Kidney tubule cell (primary cell): ENCODE measurements at regions not wholly inside any gene's neighbourhood (a gene's known extent, or its start where the extent isn't known, plus 50 kb on each side); places are given as distances from the start of the nearest gene placed in this dataset.

Experiments used
- DNase-seq: peaks from one replicate; pipeline ENCODE4 v3.0.0-alpha.2; 2018; ENCODE audit warnings: low spot score

- DNase-seq, result no peak
Measured at GRCh38 chr3:167188592-167188991, 191.5 kb downstream of the ZBBX start.

GRCh38 chr3:167187221-167187620 lies 192.9 kb downstream of the ZBBX start:
- no peak for DNase-seq

- DNase-seq, result peak; percentile 2
Measured at GRCh38 chr3:167184511-167184910, 195.6 kb downstream of the ZBBX start.

DNA sequence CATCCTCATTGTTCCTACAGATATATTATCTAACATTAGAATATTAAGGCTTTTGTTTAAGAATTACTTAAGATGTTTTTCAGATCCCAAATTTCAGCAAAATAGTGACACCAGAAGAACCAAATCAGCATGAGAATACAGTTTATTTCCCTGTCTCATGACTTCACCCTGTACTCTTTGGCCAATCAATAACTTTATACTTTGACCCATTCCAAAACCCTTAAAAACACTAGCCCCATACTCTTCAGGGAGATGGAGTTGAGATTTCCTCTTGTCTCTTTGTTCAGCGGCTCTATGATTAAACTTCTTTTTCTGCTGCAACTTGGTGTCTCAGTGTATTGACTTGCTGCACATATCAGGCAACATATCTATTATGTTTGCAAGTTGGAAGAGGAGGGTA lies 207.7 kb downstream of the ZBBX start:
- no peak for DNase-seq

- DNase-seq, result no peak
Measured at GRCh38 chr3:167167491-167167890, 212.6 kb downstream of the ZBBX start.

GRCh38 chr3:167166594-167167253 lies 213.4 kb downstream of the ZBBX start:
- no peak for DNase-seq

GRCh38 chr3:167166012-167166411 lies 214.1 kb downstream of the ZBBX start:
- peak; percentile 35 for DNase-seq

GRCh38 chr3:167163580-167163979 lies 216.5 kb downstream of the ZBBX start:
- no peak for DNase-seq

DNA sequence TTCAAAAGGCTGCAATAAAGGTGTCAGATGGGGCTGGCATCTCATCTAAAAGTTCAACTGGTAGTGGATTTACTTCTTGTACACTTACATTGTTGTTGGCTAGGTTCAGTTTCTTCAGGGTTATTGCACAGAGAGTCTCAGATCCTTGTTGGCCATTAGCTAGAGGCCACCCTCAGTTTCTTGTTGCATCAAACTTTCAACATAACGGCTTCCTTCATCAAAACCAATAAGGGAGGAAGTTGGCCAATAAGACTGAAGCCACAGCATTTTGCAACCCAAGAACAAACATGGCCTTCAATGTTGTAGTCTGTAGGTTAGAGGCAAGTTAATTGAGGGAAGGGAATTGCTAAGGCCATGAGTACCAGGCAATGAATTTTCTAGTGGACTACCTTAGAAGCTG lies 218.0 kb downstream of the ZBBX start:
- DNase-seq, result no peak

GRCh38 chr3:167160781-167161180 lies 219.3 kb downstream of the ZBBX start:
- no peak for DNase-seq

DNA sequence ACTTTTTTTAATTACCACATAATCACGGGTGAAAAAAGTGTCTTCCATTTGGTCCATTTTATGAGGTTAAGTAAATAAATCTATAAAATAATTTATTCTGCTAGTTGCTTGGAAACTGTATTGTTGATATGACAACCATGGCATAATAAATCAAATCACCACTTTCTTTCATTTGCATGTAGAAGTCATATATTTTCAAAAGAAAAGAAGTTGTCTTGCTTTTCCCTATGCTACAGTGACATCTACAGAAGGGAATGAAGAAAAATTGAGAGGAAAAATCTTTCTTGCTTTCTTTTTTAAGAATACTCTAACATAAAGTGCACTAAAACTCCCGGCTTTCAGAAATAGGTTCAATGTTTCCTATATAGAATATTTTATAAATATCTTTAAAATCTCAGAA lies 228.5 kb downstream of the ZBBX start:
- no peak for DNase-seq

GRCh38 chr3:167148136-167148535 lies 232.0 kb downstream of the ZBBX start:
- no peak for DNase-seq

DNA sequence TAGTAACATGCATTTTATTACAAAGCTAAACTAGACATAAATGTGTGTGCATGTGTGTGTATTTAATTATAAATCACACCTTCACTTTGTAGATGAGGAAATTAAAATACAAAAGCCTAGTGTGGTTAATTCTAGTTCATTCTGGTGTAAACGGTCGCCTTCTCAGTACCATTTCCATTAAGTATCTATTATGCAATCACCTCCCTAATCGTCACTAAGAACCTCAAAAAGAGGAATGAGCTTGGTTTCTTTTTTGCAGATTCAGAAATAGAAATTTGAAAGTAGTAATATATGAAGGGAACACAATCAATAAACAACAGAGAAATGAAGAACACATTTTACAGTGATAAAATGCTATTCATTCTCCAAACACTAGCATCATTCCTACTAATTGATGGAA lies 233.2 kb downstream of the ZBBX start:
- no peak for DNase-seq

DNA sequence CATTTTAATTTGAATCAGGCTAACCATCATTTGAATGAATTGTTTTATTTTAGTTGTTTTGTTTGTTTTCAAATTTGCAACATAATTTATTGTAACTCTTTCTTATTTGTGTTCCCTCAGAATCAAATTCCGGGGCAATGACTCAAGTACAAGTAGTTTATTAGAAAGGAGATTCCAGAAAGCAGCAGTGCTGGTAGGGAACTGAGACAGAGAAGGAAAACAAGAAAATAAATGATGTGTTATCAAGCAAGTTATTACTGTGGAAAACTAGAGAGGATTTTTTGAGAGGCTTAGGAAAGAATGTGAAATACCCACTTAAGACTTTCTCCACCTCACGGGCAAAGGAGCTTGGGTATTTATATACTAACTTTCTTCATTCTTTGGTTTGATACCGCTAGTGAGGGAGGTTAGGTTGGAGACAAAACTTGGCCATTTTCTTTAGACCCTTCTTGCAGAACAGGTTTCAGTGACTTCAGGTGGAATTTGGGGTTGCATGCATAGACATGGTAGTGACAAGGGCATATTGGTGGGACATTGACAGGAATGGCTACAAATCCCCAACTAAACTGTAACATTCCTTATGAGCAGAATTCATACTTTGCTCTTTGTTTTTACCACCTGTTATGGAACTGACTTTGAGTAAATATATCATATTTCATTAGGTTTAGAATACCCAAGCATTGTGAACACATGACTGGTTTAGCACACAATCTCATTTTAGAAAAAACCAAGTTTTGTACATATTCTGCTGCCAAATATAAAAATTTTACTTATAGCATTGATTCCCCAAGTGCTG lies 254.3 kb downstream of the ZBBX start:
- DNase-seq, result no peak

DNA sequence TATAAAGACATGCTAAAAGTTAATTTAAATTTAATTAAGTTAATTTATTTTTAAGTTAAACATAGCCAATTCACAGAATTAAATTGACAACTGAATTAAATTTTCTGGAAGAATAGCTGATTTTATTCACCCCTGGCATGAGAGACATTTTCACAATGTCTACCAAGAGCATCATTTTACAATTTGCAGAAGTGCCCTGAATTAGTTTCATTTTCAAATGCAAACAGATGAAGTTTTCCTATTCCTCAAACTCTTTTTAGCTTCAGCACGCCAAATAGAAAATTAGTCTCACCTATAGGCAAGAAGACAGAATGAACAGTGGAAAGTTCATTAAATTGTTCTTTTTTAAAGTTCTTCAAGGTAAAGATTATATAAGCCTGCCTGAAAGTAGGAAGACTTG lies 259.3 kb downstream of the ZBBX start:
- no peak for DNase-seq

DNA sequence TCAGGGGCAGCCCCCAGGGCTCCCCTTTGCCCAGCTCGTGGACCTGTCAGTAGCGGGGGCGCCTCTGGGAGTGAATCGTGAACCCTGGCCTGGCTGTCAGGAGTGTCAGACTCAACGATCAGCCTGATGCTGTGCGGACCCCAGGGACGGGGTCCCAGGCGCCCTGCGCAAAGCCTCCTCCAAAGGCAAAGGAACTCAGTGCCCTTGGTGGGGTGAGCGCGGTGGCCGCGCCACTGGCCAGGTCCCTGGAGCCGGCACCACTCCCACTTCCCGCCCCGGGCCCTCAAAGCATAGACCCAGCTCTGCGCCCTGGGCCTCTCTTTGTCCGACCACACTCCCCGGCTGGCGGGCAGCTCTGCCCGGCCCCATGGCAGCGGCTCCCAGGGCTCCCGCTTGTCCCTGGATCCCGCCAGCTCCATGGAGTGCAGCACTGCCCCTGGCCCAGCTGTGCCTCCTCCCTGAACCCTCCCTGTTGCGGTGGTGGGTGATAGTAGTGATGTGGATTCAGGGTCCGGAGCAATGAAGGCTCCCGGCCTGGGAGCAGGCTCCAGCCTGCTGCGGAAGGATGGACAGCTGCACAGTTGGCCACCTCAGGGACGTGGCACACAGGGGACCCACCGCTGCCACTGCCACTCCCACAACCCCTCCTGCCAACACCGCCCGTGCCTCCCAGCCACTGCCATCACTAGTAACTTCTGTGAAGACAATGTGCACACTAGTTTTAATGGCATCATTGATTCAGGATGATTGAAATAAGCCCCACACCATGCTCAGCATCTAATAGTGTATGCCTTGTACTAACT lies 263.8 kb downstream of the ZBBX start:
- no peak for DNase-seq

GRCh38 chr3:167115331-167115934 lies 264.7 kb downstream of the ZBBX start:
- no peak for DNase-seq

- no peak for DNase-seq
Measured at GRCh38 chr3:167114619-167115018, 265.5 kb downstream of the ZBBX start.

DNA sequence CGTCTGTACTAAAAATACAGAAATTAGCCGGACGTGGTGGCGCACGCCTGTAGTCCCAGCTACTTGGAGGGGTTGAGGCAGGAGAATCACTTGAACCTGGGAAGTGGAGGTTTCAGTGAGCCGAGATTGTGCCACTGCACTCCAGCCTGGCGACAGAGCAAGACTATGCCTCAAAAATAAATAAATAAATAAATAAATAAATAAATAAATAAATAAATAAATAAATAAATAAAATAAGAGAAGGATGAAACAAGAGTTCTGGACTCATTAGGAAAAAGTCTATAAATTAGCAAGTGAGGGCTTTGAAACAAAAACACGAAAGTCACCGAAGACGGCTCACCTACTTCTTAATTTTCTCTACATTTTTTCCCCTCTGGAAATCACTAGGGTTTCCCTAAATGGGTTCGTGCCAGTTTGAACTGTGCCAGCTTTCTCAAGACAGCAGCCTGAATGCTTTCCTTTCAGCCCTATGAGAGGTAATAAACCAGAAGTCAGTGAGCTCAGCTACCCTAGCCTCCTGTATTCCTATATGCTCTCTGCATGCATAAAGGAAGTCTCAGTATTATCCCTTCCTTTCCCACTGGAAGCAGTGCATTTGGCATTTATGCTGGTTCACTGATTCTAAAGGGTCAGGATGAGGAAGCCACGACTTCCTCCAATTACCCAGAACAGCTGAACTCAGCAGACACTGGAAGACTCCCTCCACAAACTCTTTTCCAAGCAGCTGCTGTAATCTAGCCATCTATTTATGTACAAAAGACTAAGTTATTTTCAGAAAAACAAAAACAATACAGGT lies 266.9 kb downstream of the ZBBX start:
- no peak for DNase-seq

DNA sequence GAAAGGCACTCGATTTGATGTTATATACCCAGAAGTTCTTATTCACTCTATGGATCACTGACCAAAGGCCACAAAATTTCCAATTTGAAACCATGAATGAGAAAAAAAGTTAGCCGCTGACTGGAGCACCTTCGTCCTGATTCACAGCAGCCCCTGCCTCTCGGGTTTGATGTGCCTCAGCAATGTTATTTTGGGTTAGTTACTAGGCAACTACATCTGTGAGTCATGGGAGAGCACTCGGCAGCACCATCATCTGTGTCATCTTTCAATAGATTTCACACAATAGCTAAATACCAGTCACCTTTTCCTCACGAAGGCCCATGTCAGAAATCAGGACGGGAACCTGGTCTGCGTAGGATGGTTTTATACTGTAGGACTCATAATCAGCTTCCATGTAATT lies 269.2 kb downstream of the ZBBX start:
- DNase-seq, result peak; percentile 66

DNA sequence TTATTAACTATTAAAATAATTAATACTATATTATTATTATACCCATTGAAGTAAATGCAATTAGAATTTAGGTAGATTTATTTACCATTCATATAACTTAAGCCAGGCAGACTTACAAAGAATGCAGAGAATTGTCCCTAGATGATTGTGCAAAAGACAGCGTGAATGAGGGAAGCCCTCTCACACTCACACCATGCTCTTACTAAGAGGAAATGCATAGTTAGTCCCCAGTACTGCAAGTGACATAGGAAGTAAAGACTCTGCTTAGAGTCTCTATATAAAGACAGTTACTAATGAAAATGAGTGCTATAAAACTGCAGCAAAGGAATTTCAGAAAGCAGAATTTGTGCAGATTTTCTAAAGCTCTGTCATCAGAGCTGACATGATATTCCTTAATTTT lies 270.4 kb downstream of the ZBBX start:
- DNase-seq, result no peak

GRCh38 chr3:167106456-167106855 lies 273.6 kb downstream of the ZBBX start:
- no peak for DNase-seq
